SK-N-SH treated with all-trans-retinoic acid at 6 μM for 48 hours (cell line): ENCODE measurements at regions not wholly inside any gene's neighbourhood (a gene's known extent, or its start where the extent isn't known, plus 50 kb on each side); places are given as distances from the start of the nearest gene placed in this dataset.

Experiments
- ARNTL ChIP-seq: fragments of 450-650 bp; formaldehyde crosslinking; IDR thresholded peaks from 2 replicates; pipeline ENCODE4 v1.5.0; 2020; ENCODE audit warnings: low read depth, mild to moderate bottlenecking, moderate library complexity, borderline replicate concordance
- CREB5 ChIP-seq: fragments of 250-450 bp; sonication (Bioruptor Pico); IDR thresholded peaks from 2 replicates; pipeline ENCODE4 v1.5.1; 2020; ENCODE audit warnings: low read depth, mild to moderate bottlenecking, moderate library complexity
- CSDC2 ChIP-seq: fragments of 250-450 bp; sonication (Bioruptor Pico); IDR thresholded peaks from 2 replicates; pipeline ENCODE4 v1.5.0; 2020; ENCODE audit warnings: mild to moderate bottlenecking, moderate library complexity
- ESRRG ChIP-seq: fragments of 250-450 bp; sonication (Bioruptor Pico); IDR thresholded peaks from 2 replicates; pipeline ENCODE4 v1.6.1; 2021; ENCODE audit warnings: mild to moderate bottlenecking
- GLIS3 ChIP-seq: fragments of 250-450 bp; sonication (Bioruptor Pico); IDR thresholded peaks from 2 replicates; pipeline ENCODE4 v1.5.0; 2020; ENCODE audit warnings: mild to moderate bottlenecking, moderate library complexity
- PATZ1 ChIP-seq: fragments of 250-450 bp; sonication (Bioruptor Pico); IDR thresholded peaks from 2 replicates; pipeline ENCODE4 v1.8.0; 2020; ENCODE audit warnings: mild to moderate bottlenecking, moderate library complexity, borderline replicate concordance
- RARB ChIP-seq: fragments of 250-450 bp; sonication (Bioruptor Pico); IDR thresholded peaks from 2 replicates; pipeline ENCODE4 v1.8.0; 2021; ENCODE audit warnings: mild to moderate bottlenecking, moderate library complexity
- SNAI2 ChIP-seq: fragments of 250-450 bp; sonication (Bioruptor Pico); IDR thresholded peaks from 2 replicates; pipeline ENCODE4 v1.5.0; 2020; ENCODE audit warnings: mild to moderate bottlenecking, moderate library complexity
- TCF4 ChIP-seq: fragments of 250-450 bp; sonication (Bioruptor Pico); IDR thresholded peaks from 2 replicates; pipeline ENCODE4 v1.8.0; 2021; ENCODE audit warnings: mild to moderate bottlenecking, moderate library complexity, borderline replicate concordance
- ZFP3 ChIP-seq: fragments of 250-450 bp; sonication (Bioruptor Pico); IDR thresholded peaks from 2 replicates; pipeline ENCODE4 v1.5.0; 2020; ENCODE audit warnings: mild to moderate bottlenecking, moderate library complexity
- ZFP30 ChIP-seq: fragments of 450-650 bp; formaldehyde crosslinking; IDR thresholded peaks from 2 replicates; pipeline ENCODE4 v1.5.0; 2022; ENCODE audit warnings: mild to moderate bottlenecking, moderate library complexity
- ZNF565 ChIP-seq: fragments of 450-650 bp; formaldehyde crosslinking; conservative IDR thresholded peaks from 2 replicates; pipeline ENCODE4 v1.5.0; 2020; ENCODE audit warnings: low read depth, mild to moderate bottlenecking, moderate library complexity
- ZNF8 ChIP-seq: fragments of 450-650 bp; formaldehyde crosslinking; IDR thresholded peaks from 2 replicates; pipeline ENCODE4 v1.5.0; 2020; ENCODE audit warnings: mild to moderate bottlenecking, moderate library complexity
- TF ChIP-seq, protein P1 (sequence below): fragments of 250-450 bp; sonication (Bioruptor Pico); IDR thresholded peaks from 2 replicates; pipeline ENCODE4 v1.8.0; 2021; ENCODE audit warnings: low read depth, mild to moderate bottlenecking, moderate library complexity, borderline replicate concordance

DNA sequence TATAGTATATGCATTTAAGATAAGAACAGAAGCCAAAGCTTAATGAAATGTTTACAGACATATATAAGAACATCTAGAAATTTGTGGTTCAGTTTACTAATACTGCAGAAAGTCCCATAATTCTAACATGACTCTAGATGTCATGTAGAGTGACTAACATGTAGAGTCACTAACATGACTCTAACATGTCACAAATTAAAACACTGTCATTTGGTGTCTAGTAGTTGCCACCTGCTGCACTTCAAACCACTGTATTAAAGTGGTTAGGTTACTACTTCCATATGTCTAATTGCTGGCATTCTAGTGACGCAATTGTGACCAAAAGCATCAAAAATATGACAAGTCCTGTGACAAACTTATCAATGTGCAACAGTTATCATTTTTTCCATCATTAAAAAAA lies 100.2 kb upstream of the WDR75 start:
- TF ChIP-seq ARNTL (CRISPR knock-in tag) (no peak), CREB5 (CRISPR knock-in tag) (no peak), GLIS3 (CRISPR knock-in tag) (no peak), RARB (no peak), PATZ1 (CRISPR knock-in tag) (no peak), TCF4 (CRISPR knock-in tag) (no peak), ZFP3 (CRISPR knock-in tag) (no peak), ZFP30 (no peak), ZNF8 (CRISPR knock-in tag) (no peak), ZNF565 (CRISPR knock-in tag) (no peak), SNAI2 (CRISPR knock-in tag) (no peak), ESRRG (CRISPR knock-in tag) (no peak), CSDC2 (CRISPR knock-in tag) (no peak)
- TF ChIP-seq, protein P1, sequence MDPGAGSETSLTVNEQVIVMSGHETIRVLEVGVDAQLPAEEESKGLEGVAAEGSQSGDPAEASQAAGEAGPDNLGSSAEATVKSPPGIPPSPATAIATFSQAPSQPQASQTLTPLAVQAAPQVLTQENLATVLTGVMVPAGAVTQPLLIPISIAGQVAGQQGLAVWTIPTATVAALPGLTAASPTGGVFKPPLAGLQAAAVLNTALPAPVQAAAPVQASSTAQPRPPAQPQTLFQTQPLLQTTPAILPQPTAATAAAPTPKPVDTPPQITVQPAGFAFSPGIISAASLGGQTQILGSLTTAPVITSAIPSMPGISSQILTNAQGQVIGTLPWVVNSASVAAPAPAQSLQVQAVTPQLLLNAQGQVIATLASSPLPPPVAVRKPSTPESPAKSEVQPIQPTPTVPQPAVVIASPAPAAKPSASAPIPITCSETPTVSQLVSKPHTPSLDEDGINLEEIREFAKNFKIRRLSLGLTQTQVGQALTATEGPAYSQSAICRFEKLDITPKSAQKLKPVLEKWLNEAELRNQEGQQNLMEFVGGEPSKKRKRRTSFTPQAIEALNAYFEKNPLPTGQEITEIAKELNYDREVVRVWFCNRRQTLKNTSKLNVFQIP (CRISPR knock-in tag): no peak
